B cell (primary cell): ENCODE measurements at regions not wholly inside any gene's neighbourhood (a gene's known extent, or its start where the extent isn't known, plus 50 kb on each side); places are given as distances from the start of the nearest gene placed in this dataset.

Experiments
- ATAC-seq: fragments of 200-7000 bp; cut with Tn5 transposase; one replicate; pipeline ENCODE4 v1.10.0; 2021; ENCODE audit warnings: low read depth, mild to moderate bottlenecking, moderate number of reproducible peaks, moderate library complexity
- CTCF ChIA-PET: fragments of 350-600 bp; sonication (Branson Sonifier 250); formaldehyde crosslinking; loops from one replicate; lab custom pipeline; 2021; ENCODE audit warnings: antibody characterized with exemption, inconsistent platforms; lab: Charles Lee
- POLR2A ChIA-PET: fragments of 350-600 bp; sonication (Branson Sonifier 250); formaldehyde crosslinking; loops from one replicate; lab custom pipeline; 2021; ENCODE audit warnings: antibody characterized with exemption; lab: Charles Lee
- DNase-seq: peaks from one replicate; pipeline ENCODE4 v3.0.0; 2013
- H2AFZ ChIP-seq: 2 replicates; pipeline ENCODE4 v1.6.1; 2012; ENCODE audit warnings: mild to moderate bottlenecking, low read depth, low read length; ENCODE audit not compliant: insufficient read depth, poor library complexity, severe bottlenecking
- H3K27ac ChIP-seq, 2 donors: 1 replicate in 1 of 2; 2 replicates in 1 of 2; pipeline ENCODE4 v1.5.1; 2012 to 2013; ENCODE audit warnings: low read length in 2 of 2, mild to moderate bottlenecking in 2 of 2, moderate library complexity in 1 of 2
- H3K27me3 ChIP-seq, 4 experiments: fragments of 200-600 bp in 1 of 4; sonication (generic) in 1 of 4; replicated peaks in 1 of 4; 1 replicate in 2 of 4; 2 replicates in 2 of 4; pipeline versions ENCODE4 v1.6.1 to v1.7.0; 2013 to 2016; ENCODE audit warnings: low read length in 3 of 4, mild to moderate bottlenecking in 2 of 4, mixed read lengths in 1 of 4, moderate library complexity in 1 of 4; ENCODE audit not compliant: insufficient read depth in 4 of 4, control insufficient read depth in 3 of 4; ENCODE audit errors: control extremely low read depth in 1 of 4
- H3K36me3 ChIP-seq, 2 experiments: replicated peaks in 1 of 2; 1 replicate in 1 of 2; 2 replicates in 1 of 2; pipeline versions ENCODE4 v1.6.1 to v1.7.1; 2013; ENCODE audit warnings: low read length in 1 of 2; ENCODE audit not compliant: insufficient read depth in 2 of 2, control insufficient read depth in 1 of 2; ENCODE audit errors: control extremely low read depth in 1 of 2, extremely low read depth in 1 of 2
- H3K4me1 ChIP-seq, 2 donors: fragments of 200-600 bp in 1 of 2; sonication (generic) in 1 of 2; 1 replicate in 1 of 2; 2 replicates in 1 of 2; pipeline versions ENCODE4 v1.5.1 to v1.6.1; 2013 to 2017; ENCODE audit warnings: low read length in 2 of 2; ENCODE audit not compliant: control insufficient read depth in 2 of 2, insufficient read depth in 2 of 2
- H3K4me2 ChIP-seq: replicated peaks from 2 replicates; pipeline ENCODE3; 2012; ENCODE audit warnings: mild to moderate bottlenecking, low read depth, low read length; ENCODE audit not compliant: poor library complexity, severe bottlenecking
- H3K4me3 ChIP-seq, 5 experiments: fragments of 200-600 bp in 1 of 5; sonication (generic) in 1 of 5; 1 replicate in 3 of 5; 2 replicates in 2 of 5; pipeline versions ENCODE4 v1.5.1 to v1.7.0; 2011 to 2016; ENCODE audit warnings: low read length in 4 of 5, mild to moderate bottlenecking in 4 of 5, low read depth in 2 of 5, control low read depth in 1 of 5, moderate library complexity in 1 of 5; ENCODE audit not compliant: insufficient read depth in 1 of 5; ENCODE audit errors: control extremely low read depth in 1 of 5, extremely low read depth in 1 of 5
- H3K79me2 ChIP-seq: fragments of 200-600 bp; sonication (generic); one replicate; pipeline ENCODE4 v1.6.0; 2016; ENCODE audit warnings: low read length; ENCODE audit not compliant: control insufficient read depth, insufficient read depth
- H3K9ac ChIP-seq: fragments of 200-600 bp; sonication (generic); 2 replicates; pipeline ENCODE4 v1.6.1; 2017; ENCODE audit warnings: mild to moderate bottlenecking, low read length, moderate library complexity
- H3K9me3 ChIP-seq, 3 donors: one replicate each; pipeline versions ENCODE4 v1.6.1 to v1.7.1; 2013; ENCODE audit warnings: low read length in 2 of 3; ENCODE audit not compliant: control insufficient read depth in 2 of 3, insufficient read depth in 1 of 3; ENCODE audit errors: control extremely low read depth in 1 of 3
- H4K20me1 ChIP-seq: 2 replicates; pipeline ENCODE4 v1.6.0; 2012; ENCODE audit warnings: mild to moderate bottlenecking, low read length; ENCODE audit not compliant: insufficient read depth, control insufficient read depth, poor library complexity, severe bottlenecking
- H3K27ac Mint-ChIP-seq: one replicate; pipeline ENCODE4 v1.8.0; 2021; ENCODE audit warnings: mixed read lengths
- H3K27me3 Mint-ChIP-seq: one replicate; pipeline ENCODE4 v1.8.0; 2021; ENCODE audit warnings: mixed read lengths
- H3K4me1 Mint-ChIP-seq: one replicate; pipeline ENCODE4 v1.8.0; 2021; ENCODE audit warnings: mixed read lengths
- H3K4me3 Mint-ChIP-seq: one replicate; pipeline ENCODE4 v1.8.0; 2021; ENCODE audit warnings: mixed read lengths
- H3K9me3 Mint-ChIP-seq: one replicate; pipeline ENCODE4 v1.8.0; 2022; ENCODE audit warnings: mixed read lengths; ENCODE audit not compliant: insufficient read depth
- CTCF ChIP-seq: fragments of 200-600 bp; IDR thresholded peaks from one replicate; pipeline ENCODE4 v1.8.0; 2022; ENCODE audit warnings: antibody characterized with exemption, mild to moderate bottlenecking
- EZH2 ChIP-seq: IDR thresholded peaks from 2 replicates; pipeline ENCODE4 v1.6.1; 2012; ENCODE audit warnings: borderline replicate concordance, low read depth, mild to moderate bottlenecking, moderate library complexity, low read length; ENCODE audit not compliant: insufficient read depth, poor library complexity, severe bottlenecking
- WGBS: methylation state at CpG from one replicate; pipeline ENCODE4 v1.1.5; 2013; ENCODE audit warnings: missing lambda C conversion rate; ENCODE audit not compliant: insufficient coverage; 5-methylcytosine and 5-hydroxymethylcytosine counted together
- intact Hi-C: fragments of 100-400 bp; cut with micrococcal nuclease; formaldehyde crosslinking; loops from one replicate; pipeline ENCODE4 v1.10.0; 2022

- ChIA-PET POLR2A (no interaction called here), CTCF (no interaction called here)
- Histone ChIP-seq H3K36me3 (no peaks in the 10 kb centered on the region), H3K9me3 (no peaks in the 10 kb centered on the region), H4K20me1 (no peaks in the 10 kb centered on the region), H3K4me2 (no peak overlapping the region), H3K9ac (no peak overlapping the region), H3K27ac (no peak overlapping the region), H2AFZ (no peak overlapping the region), H3K4me1 (no peaks in the 10 kb centered on the region), H3K4me3 (no peak overlapping the region), H3K79me2 (no peaks in the 10 kb centered on the region), H3K27me3 (no peaks in the 10 kb centered on the region)
- intact Hi-C loops: no loop called here
- TF ChIP-seq CTCF: no peak
- no peak for TF ChIP-seq EZH2
- Mint-ChIP-seq H3K4me3 (no peak overlapping the region), H3K27ac (no peak overlapping the region), H3K4me1 (no peaks in the 10 kb centered on the region), H3K27me3 (peaks cover 2% of the 10 kb centered on the region), H3K9me3 (peaks cover 6% of the 10 kb centered on the region)
- WGBS: no CpG with 5 or more reads among the region's 1 CpG
- ATAC-seq: no peak
- DNase-seq: no peak
These were observed 65.8 kb upstream of the ZEB1 start for GRCh38 chr10:31253237-31253636.

GRCh38 chr10:31261511-31262311 is 57.3 kb upstream of the ZEB1 start:
- Histone ChIP-seq H3K9me3 (no peaks in the 10 kb centered on the region), H3K36me3 (no peaks in the 10 kb centered on the region), H3K27me3 (no peaks in the 10 kb centered on the region), H3K4me2 (no peak overlapping the region), H3K27ac (no peak overlapping the region), H2AFZ (no peak overlapping the region), H4K20me1 (no peaks in the 10 kb centered on the region), H3K4me3 (no peak overlapping the region), H3K9ac (no peak overlapping the region), H3K4me1 (no peaks in the 10 kb centered on the region), H3K79me2 (no peaks in the 10 kb centered on the region)
- no peak for DNase-seq
- Mint-ChIP-seq H3K4me3 (no peak overlapping the region), H3K27ac (no peak overlapping the region), H3K4me1 (no peaks in the 10 kb centered on the region), H3K27me3 (no peaks in the 10 kb centered on the region), H3K9me3 (no peaks in the 10 kb centered on the region)
- ATAC-seq: no peak
- intact Hi-C loops: no loop called here
- no CpG with 5 or more reads among the region's 6 CpGs for WGBS
- POLR2A ChIA-PET: no interaction called here
- CTCF ChIA-PET: no interaction called here
- no peak for TF ChIP-seq CTCF
- no peak for TF ChIP-seq EZH2
